Endothelial cell of umbilical vein (primary cell): ENCODE measurements at regions not wholly inside any gene's neighbourhood (a gene's known extent, or its start where the extent isn't known, plus 50 kb on each side); places are given as distances from the start of the nearest gene placed in this dataset.

Source experiments
- BruUV-seq: library from RNA; stranded (reverse); fragments of 400-500 nt; replicated peaks from 2 replicates; lab custom pipeline; 2021; lab: Mats Ljungman, UMichigan
- CTCF ChIA-PET: fragments of 300-600, 350-600 bp; sonication (Branson Sonifier 250); formaldehyde crosslinking; loops from one replicate; lab custom pipeline; 2021; ENCODE audit warnings: antibody characterized with exemption, inconsistent platforms; lab: Charles Lee
- POLR2A ChIA-PET: fragments of 300-600, 350-600 bp; sonication (Branson Sonifier 250); formaldehyde crosslinking; loops from one replicate; lab custom pipeline; 2021; ENCODE audit warnings: antibody characterized with exemption, inconsistent platforms; lab: Charles Lee
- DNase-seq: peaks from one replicate; pipeline ENCODE4 v3.0.0-alpha.2; 2011; ENCODE audit warnings: low read depth, low spot score
- FAIRE-seq: peaks from 2 replicates; lab custom pipeline; 2011; peaks lifted over from hg19 to GRCh38; lab: Jason Lieb, UNC
- H2AFZ ChIP-seq: 2 replicates; pipeline ENCODE4 v1.6.0; 2012; ENCODE audit warnings: low read depth, low read length, control low read depth, inconsistent platforms
- H3K27ac ChIP-seq: 2 replicates; pipeline ENCODE4 v1.5.1; 2011; ENCODE audit warnings: low read depth, mild to moderate bottlenecking, control low read depth, low read length, moderate library complexity; ENCODE audit not compliant: insufficient read depth
- H3K27me3 ChIP-seq, 2 experiments: 2 replicates each; pipeline versions ENCODE4 v1.6.0 to v1.6.1; 2011; ENCODE audit warnings: low read length in 2 of 2, mixed read lengths in 1 of 2; ENCODE audit not compliant: control insufficient read depth in 2 of 2, insufficient read depth in 2 of 2
- H3K36me3 ChIP-seq, 2 experiments: 2 replicates in 1 of 2; 3 replicates in 1 of 2; pipeline ENCODE4 v1.5.1; 2011; ENCODE audit warnings: low read length in 2 of 2, mild to moderate bottlenecking in 1 of 2, moderate library complexity in 1 of 2; ENCODE audit not compliant: control insufficient read depth in 2 of 2, insufficient read depth in 2 of 2; ENCODE audit errors: extremely low read depth in 1 of 2
- H3K4me1 ChIP-seq: 3 replicates; pipeline ENCODE4 v1.5.1; 2011; ENCODE audit warnings: mild to moderate bottlenecking, low read length; ENCODE audit not compliant: control insufficient read depth, insufficient read depth; ENCODE audit errors: extremely low read depth
- H3K4me2 ChIP-seq: 2 replicates; pipeline ENCODE4 v1.6.1; 2011; ENCODE audit warnings: low read length, control low read depth, mixed read lengths; ENCODE audit not compliant: insufficient read depth
- H3K4me3 ChIP-seq, 3 experiments: fragments of 200-600 bp in 1 of 3; sonication (generic), shearing (Covaris generic) in 1 of 3; replicated peaks in 1 of 3; 2 replicates each; pipeline ENCODE4 v1.5.1; 2011 to 2016; ENCODE audit warnings: control low read depth in 3 of 3, low read length in 3 of 3, mild to moderate bottlenecking in 2 of 3, inconsistent platforms in 1 of 3, low read depth in 1 of 3, moderate library complexity in 1 of 3; ENCODE audit not compliant: insufficient read depth in 1 of 3
- H3K79me2 ChIP-seq: 2 replicates; pipeline ENCODE4 v1.6.0; 2012; ENCODE audit warnings: low read length, inconsistent platforms; ENCODE audit not compliant: control insufficient read depth, insufficient read depth
- H3K9ac ChIP-seq: replicated peaks from 2 replicates; pipeline ENCODE3; 2011; ENCODE audit warnings: low read length, control low read depth; ENCODE audit not compliant: insufficient read depth; ENCODE audit errors: extremely low read depth
- H3K9me1 ChIP-seq: replicated peaks from 3 replicates; pipeline ENCODE4 v1.6.0; 2011; ENCODE audit warnings: mild to moderate bottlenecking, low read length; ENCODE audit not compliant: control insufficient read depth, insufficient read depth; ENCODE audit errors: extremely low read depth
- H3K9me3 ChIP-seq: replicated peaks from 2 replicates; pipeline ENCODE4 v1.5.1; 2012; ENCODE audit warnings: low read length, inconsistent platforms; ENCODE audit not compliant: control insufficient read depth, insufficient read depth
- H4K20me1 ChIP-seq: replicated peaks from 2 replicates; pipeline ENCODE3; 2011; ENCODE audit warnings: mild to moderate bottlenecking, low read length; ENCODE audit not compliant: control insufficient read depth, insufficient read depth; ENCODE audit errors: extremely low read depth
- CTCF ChIP-seq, 2 donors: IDR thresholded peaks; 1 replicate in 1 of 2; 2 replicates in 1 of 2; pipeline ENCODE4 v1.5.1; 2011; ENCODE audit warnings: low read length in 2 of 2, mild to moderate bottlenecking in 2 of 2, moderate library complexity in 2 of 2, control low read depth in 1 of 2, inconsistent platforms in 1 of 2, low read depth in 1 of 2; ENCODE audit not compliant: insufficient read depth in 1 of 2; ENCODE audit errors: extremely low read depth in 1 of 2
- EZH2 ChIP-seq: IDR thresholded peaks from 2 replicates; pipeline ENCODE4 v1.6.1; 2012; ENCODE audit warnings: borderline replicate concordance, low read depth, mild to moderate bottlenecking, moderate library complexity, low read length, inconsistent platforms; ENCODE audit not compliant: severe bottlenecking
- FOS ChIP-seq: IDR thresholded peaks from 2 replicates; pipeline ENCODE4 v1.6.1; 2011; ENCODE audit warnings: mild to moderate bottlenecking, low read length, moderate library complexity, borderline replicate concordance; ENCODE audit not compliant: insufficient read depth
- GATA2 ChIP-seq: IDR thresholded peaks from 2 replicates; pipeline ENCODE4 v1.7.0; 2011; ENCODE audit warnings: low read depth, mild to moderate bottlenecking, moderate library complexity, mixed read lengths, low read length; ENCODE audit not compliant: insufficient read length, insufficient read depth
- JUN ChIP-seq: IDR thresholded peaks from 2 replicates; pipeline ENCODE4 v1.6.1; 2011; ENCODE audit warnings: borderline replicate concordance, low read depth; ENCODE audit not compliant: insufficient read length, insufficient read depth
- MAX ChIP-seq: IDR thresholded peaks from 2 replicates; pipeline ENCODE4 v1.6.1; 2011; ENCODE audit not compliant: insufficient read depth, insufficient read length
- MYC ChIP-seq: IDR thresholded peaks from one replicate; pipeline ENCODE4 v1.6.1; 2011; ENCODE audit warnings: mild to moderate bottlenecking, low read depth, low read length
- POLR2A ChIP-seq: IDR thresholded peaks from 2 replicates; pipeline ENCODE4 v1.6.1; 2012; ENCODE audit warnings: low read depth, mild to moderate bottlenecking, control low read depth, low read length
- POLR2AphosphoS5 ChIP-seq: IDR thresholded peaks from 2 replicates; pipeline ENCODE4 v1.6.1; 2012; ENCODE audit warnings: low read depth, mild to moderate bottlenecking, control low read depth, low read length, moderate library complexity; ENCODE audit not compliant: insufficient read depth
- dilution Hi-C: fragments of 300-500 bp; cut with MboI; formaldehyde crosslinking; loops from one replicate; pipeline ENCODE4 v1.15.0; 2019; ENCODE audit warnings: low sequenced_read_pairs; ENCODE audit not compliant: extremely low pct_ligation_motif_present
- intact Hi-C: fragments of 100-400 bp; cut with micrococcal nuclease; formaldehyde crosslinking; loops from one replicate; pipeline ENCODE4 v1.10.0; 2022

DNA sequence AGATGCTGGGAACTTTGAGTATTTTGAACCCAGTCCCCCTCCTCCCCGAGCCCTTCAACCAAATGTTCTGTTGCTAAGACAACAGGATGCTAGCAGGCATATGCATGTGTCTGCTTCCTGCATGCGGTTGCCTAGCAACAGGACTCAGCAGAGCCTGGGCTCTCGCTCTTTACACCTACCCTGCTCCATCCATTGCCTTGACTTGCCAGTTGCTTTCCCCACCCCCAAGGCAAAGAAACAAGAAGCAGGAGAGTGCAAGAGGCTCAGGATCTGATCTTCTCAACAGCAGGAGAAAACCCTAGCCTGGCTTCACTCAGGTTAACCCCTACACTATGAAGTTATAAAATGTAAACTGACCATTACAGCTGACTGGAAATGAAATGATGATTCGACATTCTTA is 393.0 kb downstream of the IGSF11 start:
- H3K27me3 ChIP-seq: no peaks in the 10 kb centered on the region
- no peak overlapping the region for H2AFZ ChIP-seq
- dilution Hi-C loops (no loop called here), intact Hi-C loops (no loop called here)
- DNase-seq: no peak
- H3K79me2 ChIP-seq: no peaks in the 10 kb centered on the region
- TF ChIP-seq POLR2AphosphoS5 (no peak), JUN (no peak), POLR2A (no peak), FOS (no peak), MAX (no peak), CTCF (IDR thresholded peaks at IDR 0.05; ENCODE audit: extremely low read depth in 1 of 2, insufficient read depth in 1 of 2, low read depth in 1 of 2, low read length in 2 of 2) (no peak), GATA2 (no peak), MYC (no peak), EZH2 (no peak)
- H4K20me1 ChIP-seq: no peaks in the 10 kb centered on the region
- no peak overlapping the region for H3K9ac ChIP-seq
- ChIA-PET POLR2A (no interaction called here), CTCF (no interaction called here)
- FAIRE-seq: no peak
- no TSS peak for BruUV-seq
- no peaks in the 10 kb centered on the region for H3K4me1 ChIP-seq
- no peaks in the 10 kb centered on the region for H3K36me3 ChIP-seq
- H3K4me2 ChIP-seq: no peak overlapping the region
- no peak overlapping the region for H3K4me3 ChIP-seq
- H3K9me3 ChIP-seq: peaks cover 3% of the 10 kb centered on the region
- H3K9me1 ChIP-seq: no peaks in the 10 kb centered on the region
- H3K27ac ChIP-seq: no peak overlapping the region
